NCI-H1930 (cell line): ENCODE measurements at regions not wholly inside any gene's neighbourhood (a gene's known extent, or its start where the extent isn't known, plus 50 kb on each side); places are given as distances from the start of the nearest gene placed in this dataset.
A peak's percentile ranks its signal among the peaks of the same experiment; 100 is the strongest.

Experiments used
- DNase-seq, 2 experiments: peaks; one replicate each; lab custom pipeline; 2025; lab: John Stamatoyannopoulos, UW

GRCh38 chr3:6204891-6205290 is 656.0 kb upstream of the GRM7 start:
- no peak for DNase-seq

- DNase-seq, result peak; percentile 2 to 3
Measured at GRCh38 chr3:6216135-6217026, 644.5 kb upstream of the GRM7 start.

GRCh38 chr3:6220447-6220846 is 640.5 kb upstream of the GRM7 start:
- no peak for DNase-seq

- no peak for DNase-seq
Measured at GRCh38 chr3:6222069-6222468, 638.8 kb upstream of the GRM7 start.

- no peak for DNase-seq
Measured at GRCh38 chr3:6223572-6223971, 637.3 kb upstream of the GRM7 start.

- DNase-seq, result no peak
Measured at GRCh38 chr3:6228958-6229683, 631.8 kb upstream of the GRM7 start.

GRCh38 chr3:6229778-6230410 is 631.0 kb upstream of the GRM7 start:
- no peak for DNase-seq

GRCh38 chr3:6242104-6242503 is 618.8 kb upstream of the GRM7 start:
- no peak for DNase-seq

- DNase-seq, result no peak
Measured at GRCh38 chr3:6248528-6248927, 612.4 kb upstream of the GRM7 start.

- DNase-seq, result no peak
Measured at GRCh38 chr3:6249679-6250078, 611.2 kb upstream of the GRM7 start.

GRCh38 chr3:6250167-6250566 is 610.7 kb upstream of the GRM7 start:
- no peak for DNase-seq

GRCh38 chr3:6251612-6252400 is 609.1 kb upstream of the GRM7 start:
- no peak for DNase-seq

GRCh38 chr3:6254490-6254889 is 606.4 kb upstream of the GRM7 start:
- DNase-seq, result no peak

- DNase-seq, result no peak
Measured at GRCh38 chr3:6255229-6255628, 605.7 kb upstream of the GRM7 start.

GRCh38 chr3:6260551-6261191 is 600.2 kb upstream of the GRM7 start:
- DNase-seq, result no peak

- DNase-seq, result peak; percentile 7 to 29
Measured at GRCh38 chr3:6262010-6262409, 598.9 kb upstream of the GRM7 start.

- DNase-seq, result no peak
Measured at GRCh38 chr3:6264036-6264435, 596.9 kb upstream of the GRM7 start.

- DNase-seq, result no peak
Measured at GRCh38 chr3:6264906-6265305, 596.0 kb upstream of the GRM7 start.

- DNase-seq, result no peak
Measured at GRCh38 chr3:6266135-6266534, 594.8 kb upstream of the GRM7 start.

GRCh38 chr3:6273878-6274277 is 587.0 kb upstream of the GRM7 start:
- no peak for DNase-seq

GRCh38 chr3:6281662-6282061 is 579.3 kb upstream of the GRM7 start:
- no peak for DNase-seq

- DNase-seq, result no peak
Measured at GRCh38 chr3:6282918-6283317, 578.0 kb upstream of the GRM7 start.
